Tibial artery (tissue), 4 donors: ENCODE measurements at regions not wholly inside any gene's neighbourhood (a gene's known extent, or its start where the extent isn't known, plus 50 kb on each side); places are given as distances from the start of the nearest gene placed in this dataset.

Experiments used
- DNase-seq, 2 donors: peaks; one replicate each; pipeline ENCODE4 v3.0.0-alpha.2; 2019
- H3K27ac ChIP-seq, 2 donors: fragments of 200-600 bp; sonication (generic) in 1 of 2; 1 replicate in 1 of 2; 2 replicates in 1 of 2; pipeline ENCODE4 v1.5.1; 2018 to 2019; ENCODE audit warnings: mild to moderate bottlenecking in 1 of 2
- H3K27me3 ChIP-seq, 2 donors: fragments of 200-600 bp; sonication (generic) in 1 of 2; one replicate each; pipeline versions ENCODE4 v1.5.1 to v1.6.0; 2016 to 2019
- H3K36me3 ChIP-seq, 3 donors: fragments of 200-600 bp; sonication (generic) in 2 of 3; one replicate each; pipeline ENCODE4 v1.5.1; 2016 to 2019; ENCODE audit warnings: mild to moderate bottlenecking in 2 of 3
- H3K4me1 ChIP-seq, 4 donors: fragments of 200-600 bp; sonication (generic) in 2 of 4; 1 replicate in 3 of 4; 2 replicates in 1 of 4; pipeline ENCODE4 v1.5.1; 2016 to 2019
- H3K4me3 ChIP-seq, 2 donors: fragments of 200-600 bp; sonication (generic) in 1 of 2; 1 replicate in 1 of 2; 2 replicates in 1 of 2; pipeline ENCODE4 v1.5.1; 2018 to 2019; ENCODE audit warnings: mild to moderate bottlenecking in 2 of 2
- H3K9me3 ChIP-seq, 3 donors: fragments of 200-600 bp; sonication (generic) in 1 of 3; one replicate each; pipeline ENCODE4 v1.5.1; 2016 to 2019
- intact Hi-C: fragments of 100-400 bp; cut with DNase I; formaldehyde crosslinking; loops from one replicate; pipeline ENCODE4 v1.15.0; 2023; ENCODE audit warnings: low total_unique reads
- TF ChIP-seq, protein P1 (sequence below), 2 experiments: fragments of 200-600 bp in 1 of 2; fragments of 450-650 bp in 1 of 2; IDR thresholded peaks; one replicate each; pipeline ENCODE4 v1.5.1; 2017 to 2019; ENCODE audit warnings: antibody characterized with exemption in 2 of 2, mild to moderate bottlenecking in 1 of 2, moderate library complexity in 1 of 2

GRCh38 chr4:164358400-164358799, 395.5 kb upstream of the SMIM31 start:
- intact Hi-C loops = no loop called here
- no peak overlapping the region for H3K4me3 ChIP-seq
- TF ChIP-seq, protein P1, sequence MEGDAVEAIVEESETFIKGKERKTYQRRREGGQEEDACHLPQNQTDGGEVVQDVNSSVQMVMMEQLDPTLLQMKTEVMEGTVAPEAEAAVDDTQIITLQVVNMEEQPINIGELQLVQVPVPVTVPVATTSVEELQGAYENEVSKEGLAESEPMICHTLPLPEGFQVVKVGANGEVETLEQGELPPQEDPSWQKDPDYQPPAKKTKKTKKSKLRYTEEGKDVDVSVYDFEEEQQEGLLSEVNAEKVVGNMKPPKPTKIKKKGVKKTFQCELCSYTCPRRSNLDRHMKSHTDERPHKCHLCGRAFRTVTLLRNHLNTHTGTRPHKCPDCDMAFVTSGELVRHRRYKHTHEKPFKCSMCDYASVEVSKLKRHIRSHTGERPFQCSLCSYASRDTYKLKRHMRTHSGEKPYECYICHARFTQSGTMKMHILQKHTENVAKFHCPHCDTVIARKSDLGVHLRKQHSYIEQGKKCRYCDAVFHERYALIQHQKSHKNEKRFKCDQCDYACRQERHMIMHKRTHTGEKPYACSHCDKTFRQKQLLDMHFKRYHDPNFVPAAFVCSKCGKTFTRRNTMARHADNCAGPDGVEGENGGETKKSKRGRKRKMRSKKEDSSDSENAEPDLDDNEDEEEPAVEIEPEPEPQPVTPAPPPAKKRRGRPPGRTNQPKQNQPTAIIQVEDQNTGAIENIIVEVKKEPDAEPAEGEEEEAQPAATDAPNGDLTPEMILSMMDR (IDR thresholded peaks at IDR 0.05) = no peak

GRCh38 chr4:164359881-164360280, 394.1 kb upstream of the SMIM31 start:
- intact Hi-C loops = no loop called here

More at GRCh38 chr4:164358400-164358799, 395.5 kb upstream of the SMIM31 start:
- no peaks in the 10 kb centered on the region for H3K9me3 ChIP-seq
- DNase-seq = no peak
- H3K27ac ChIP-seq = no peak overlapping the region
- H3K27me3 ChIP-seq = no peaks in the 10 kb centered on the region
- H3K36me3 ChIP-seq = no peaks in the 10 kb centered on the region
- H3K4me1 ChIP-seq = no peaks in the 10 kb centered on the region

DNA sequence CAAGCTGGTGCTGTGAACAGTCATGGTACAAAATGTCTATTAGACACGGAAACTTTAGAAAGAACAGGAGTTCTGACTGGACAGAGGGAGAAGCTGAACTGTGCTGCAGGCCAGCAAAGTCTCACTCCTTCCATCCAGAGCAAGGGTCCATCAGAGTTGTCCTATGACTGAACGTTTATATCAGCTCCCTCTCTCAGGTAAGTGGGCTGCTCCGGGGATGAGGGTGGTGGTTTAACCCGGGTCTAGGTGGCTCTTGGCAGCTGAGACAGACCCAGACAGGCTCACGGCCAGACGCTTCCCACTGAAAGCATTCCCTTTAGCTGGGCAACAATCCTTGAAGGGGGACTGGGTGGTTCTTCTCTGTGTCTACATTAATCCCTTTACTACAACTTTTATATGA, 385.0 kb upstream of the SMIM31 start:
- no peak overlapping the region for H3K4me3 ChIP-seq
- DNase-seq = no peak
- no peaks in the 10 kb centered on the region for H3K27me3 ChIP-seq
- no peaks in the 10 kb centered on the region for H3K9me3 ChIP-seq
- no peak overlapping the region for H3K27ac ChIP-seq
- H3K4me1 ChIP-seq = no peaks in the 10 kb centered on the region
- TF ChIP-seq, protein P1 (IDR thresholded peaks at IDR 0.05) = no peak
- H3K36me3 ChIP-seq = no peaks in the 10 kb centered on the region
- intact Hi-C loops = no loop called here

More at GRCh38 chr4:164359881-164360280, 394.1 kb upstream of the SMIM31 start:
- no peaks in the 10 kb centered on the region for H3K4me1 ChIP-seq
- no peaks in the 10 kb centered on the region for H3K9me3 ChIP-seq
- H3K27me3 ChIP-seq = no peaks in the 10 kb centered on the region
- H3K4me3 ChIP-seq = no peak overlapping the region
- no peaks in the 10 kb centered on the region for H3K36me3 ChIP-seq
- DNase-seq = no peak
- TF ChIP-seq, protein P1 (IDR thresholded peaks at IDR 0.05) = no peak
- H3K27ac ChIP-seq = no peak overlapping the region

- no peaks in the 10 kb centered on the region for H3K4me1 ChIP-seq
- TF ChIP-seq, protein P1 (IDR thresholded peaks at IDR 0.05) = no peak
- DNase-seq = no peak
Observed at GRCh38 chr4:164373021-164373420, 380.9 kb upstream of the SMIM31 start.

GRCh38 chr4:164377277-164377676, 376.7 kb upstream of the SMIM31 start:
- no peak for DNase-seq
- intact Hi-C loops = no loop called here
- no peak overlapping the region for H3K27ac ChIP-seq
- no peak overlapping the region for H3K4me3 ChIP-seq
- H3K36me3 ChIP-seq = no peaks in the 10 kb centered on the region
- TF ChIP-seq, protein P1 (IDR thresholded peaks at IDR 0.05) = no peak
- no peaks in the 10 kb centered on the region for H3K9me3 ChIP-seq
- no peaks in the 10 kb centered on the region for H3K27me3 ChIP-seq
- H3K4me1 ChIP-seq = no peaks in the 10 kb centered on the region

More at GRCh38 chr4:164373021-164373420, 380.9 kb upstream of the SMIM31 start:
- Histone ChIP-seq H3K36me3 (no peaks in the 10 kb centered on the region), H3K27me3 (no peaks in the 10 kb centered on the region), H3K9me3 (no peaks in the 10 kb centered on the region), H3K4me3 (no peak overlapping the region), H3K27ac (no peak overlapping the region)
- intact Hi-C loops = no loop called here

GRCh38 chr4:164378361-164378760, 375.6 kb upstream of the SMIM31 start:
- Histone ChIP-seq H3K9me3 (no peaks in the 10 kb centered on the region), H3K4me1 (peaks cover 0 to 4% (median 0%) of the 10 kb centered on the region in 4 donors), H3K27ac (no peak overlapping the region), H3K27me3 (peaks cover 0 to under 1% of the 10 kb centered on the region in 2 donors), H3K4me3 (no peak overlapping the region), H3K36me3 (no peaks in the 10 kb centered on the region)
- intact Hi-C loops = no loop called here
- no peak for DNase-seq
- TF ChIP-seq, protein P1 (IDR thresholded peaks at IDR 0.05) = no peak
